ENCODE measurements at regions not wholly inside any gene's neighbourhood (a gene's known extent, or its start where the extent isn't known, plus 50 kb on each side); places are given as distances from the start of the nearest gene placed in this dataset.

DNA sequence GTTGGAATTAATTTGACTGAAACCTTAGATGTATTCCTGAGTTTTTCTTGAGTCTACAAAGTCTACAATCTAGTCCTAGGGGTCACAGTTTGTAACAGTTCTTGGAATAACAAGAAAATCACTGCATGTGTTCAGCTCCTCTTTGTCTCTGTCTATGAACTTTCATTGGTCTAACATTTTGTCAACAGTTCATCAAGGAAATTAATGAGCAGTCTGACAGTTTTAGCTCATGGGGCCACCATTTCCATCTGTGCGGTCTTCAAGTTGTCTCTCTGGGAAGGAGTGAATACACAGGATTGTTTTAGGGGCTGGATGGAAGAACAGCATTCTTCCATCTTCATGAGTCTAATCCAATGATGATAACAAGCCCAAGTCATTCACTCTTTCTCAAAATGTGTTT lies 276.4 kb downstream of the TMEM167A start:
- no peak for DNase-seq

DNA sequence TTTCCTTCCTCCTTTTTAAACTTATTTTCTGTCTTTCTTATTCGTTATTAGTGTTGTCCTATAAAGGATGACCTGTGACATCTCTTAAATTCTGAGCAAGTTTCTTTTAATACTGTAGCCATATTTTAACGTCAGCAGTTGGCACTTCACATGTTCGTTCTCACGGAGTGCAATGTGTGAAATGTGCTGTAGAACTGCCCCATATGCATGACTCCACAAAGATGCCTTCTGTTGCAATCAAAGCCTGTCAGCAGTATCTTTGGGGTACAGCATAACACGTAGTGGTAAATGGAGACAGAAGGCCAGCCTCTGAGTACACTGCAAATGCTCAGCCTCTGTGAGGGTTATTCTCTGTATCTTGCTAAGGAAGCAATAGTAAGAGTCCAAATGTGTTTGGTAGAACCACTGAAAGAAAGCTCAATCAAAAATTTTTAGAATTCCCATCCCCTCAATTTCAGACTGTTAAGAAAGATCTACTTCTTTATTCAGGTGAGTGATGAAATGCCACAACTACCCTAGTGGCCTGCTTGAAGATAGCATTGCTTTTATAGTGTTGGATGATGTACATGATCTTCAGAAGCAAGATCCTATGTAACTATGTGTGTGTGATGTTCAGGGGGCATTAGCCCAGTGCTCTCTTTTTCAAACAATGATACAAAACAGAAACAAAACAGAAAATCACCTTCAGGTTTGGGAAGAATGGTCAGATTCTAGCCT lies 277.7 kb downstream of the TMEM167A start:
- no peak for DNase-seq

- DNase-seq = no peak
These were observed 278.5 kb downstream of the TMEM167A start for GRCh38 chr5:82798676-82799075.

DNA sequence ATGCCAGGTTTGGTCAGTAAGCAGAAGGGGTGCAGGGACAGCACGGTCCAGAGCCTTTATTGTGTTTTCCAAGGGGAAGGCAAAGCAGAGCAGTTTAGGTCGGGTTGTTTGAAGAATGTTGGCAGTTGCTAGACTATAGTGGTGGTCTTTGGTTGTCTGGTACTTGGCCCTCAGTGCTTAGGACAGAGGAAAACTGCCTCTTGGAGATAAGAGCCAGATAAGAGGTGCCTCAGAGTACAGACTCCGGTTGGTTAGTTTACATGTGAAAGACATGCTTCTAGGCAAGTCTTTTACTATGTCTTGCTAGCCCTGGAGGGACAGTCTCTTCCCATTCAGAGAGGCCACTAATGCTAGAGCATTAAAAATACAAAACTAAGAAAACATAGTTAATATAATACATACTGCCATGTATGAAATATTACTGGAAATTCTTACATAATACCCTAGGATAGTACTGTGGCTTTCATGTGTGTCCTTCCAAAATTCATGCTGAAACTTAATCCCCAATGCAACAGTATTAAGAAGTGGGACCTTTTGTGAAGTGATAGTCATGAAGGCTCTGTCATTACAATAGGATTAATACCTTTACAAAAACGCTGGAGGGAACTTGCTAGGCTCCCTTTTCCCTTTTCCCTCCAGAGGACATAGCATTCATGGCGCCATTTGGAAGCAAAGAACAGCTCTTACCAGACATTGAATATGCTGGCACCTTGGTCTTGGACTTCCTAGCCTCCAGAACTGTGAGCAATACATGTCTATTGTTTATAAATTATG lies 280.4 kb downstream of the TMEM167A start:
- DNase-seq = no peak

DNA sequence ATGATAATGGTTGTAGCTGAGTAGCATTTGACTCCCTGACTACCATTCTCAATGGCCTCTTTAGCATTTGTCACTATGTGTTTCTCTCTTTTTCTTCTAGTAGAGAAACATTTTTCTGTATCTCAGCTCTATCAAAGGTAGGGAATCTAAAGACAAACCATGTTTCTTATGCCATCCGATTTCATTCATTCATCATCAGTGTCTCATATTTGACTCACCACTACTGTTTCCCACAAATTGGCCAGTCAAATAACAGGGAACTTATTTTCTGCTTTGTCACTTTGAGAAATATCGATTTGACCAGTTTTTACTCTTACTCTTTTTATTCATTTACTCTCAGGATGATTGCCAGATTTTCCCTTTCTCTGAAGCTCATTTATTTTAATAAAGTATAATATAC lies 282.3 kb downstream of the TMEM167A start:
- DNase-seq = no peak

- no peak for DNase-seq
These were observed 283.3 kb downstream of the TMEM167A start for GRCh38 chr5:82793808-82794419.

GRCh38 chr5:82792096-82792495 lies 285.1 kb downstream of the TMEM167A start:
- no peak for DNase-seq

GRCh38 chr5:82789095-82789494 lies 288.1 kb downstream of the TMEM167A start:
- DNase-seq = no peak

GRCh38 chr5:82786748-82787147 lies 290.4 kb downstream of the TMEM167A start:
- DNase-seq = no peak

GRCh38 chr5:82785882-82786509 lies 291.2 kb downstream of the TMEM167A start:
- no peak for DNase-seq

DNA sequence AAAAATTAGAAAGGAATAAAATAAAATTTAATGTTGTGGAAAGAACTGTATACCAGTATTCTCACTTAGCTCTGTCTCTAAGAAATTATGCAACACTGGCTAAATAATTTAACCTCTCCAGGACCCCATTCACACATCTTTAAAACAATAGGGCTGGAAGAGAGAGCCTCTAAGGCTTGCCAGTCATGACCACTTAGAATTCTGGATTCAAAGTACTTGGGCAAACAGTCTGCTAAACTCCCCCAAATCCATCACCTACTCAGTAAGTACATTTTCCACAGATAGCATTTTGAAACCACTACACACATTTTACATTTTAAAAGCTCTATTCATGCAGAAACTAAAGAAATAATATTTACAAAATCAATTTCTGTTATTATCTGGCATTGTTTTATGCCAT lies 291.7 kb downstream of the TMEM167A start:
- DNase-seq = no peak

- DNase-seq = no peak
These were observed 292.7 kb downstream of the TMEM167A start for GRCh38 chr5:82784521-82784920.

DNA sequence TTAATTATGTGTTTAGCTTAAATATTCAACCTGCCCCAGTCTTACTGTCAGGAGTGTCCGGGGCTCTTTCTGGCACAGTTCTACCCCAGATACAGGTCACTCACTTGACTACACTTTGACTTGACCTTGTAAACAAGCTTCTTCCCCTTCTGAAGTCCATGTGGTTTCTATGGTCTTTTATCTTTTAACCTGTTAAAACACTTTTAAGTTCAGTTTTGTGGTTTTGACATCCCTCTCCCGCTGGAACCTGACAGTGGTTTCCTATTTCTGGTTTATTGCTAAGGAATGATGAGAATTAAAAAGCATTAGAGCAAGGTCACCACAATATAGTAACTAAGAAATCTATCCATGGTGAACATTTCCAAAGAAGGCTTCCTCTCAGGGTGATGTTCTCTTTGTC lies 300.1 kb downstream of the TMEM167A start:
- no peak for DNase-seq

DNA sequence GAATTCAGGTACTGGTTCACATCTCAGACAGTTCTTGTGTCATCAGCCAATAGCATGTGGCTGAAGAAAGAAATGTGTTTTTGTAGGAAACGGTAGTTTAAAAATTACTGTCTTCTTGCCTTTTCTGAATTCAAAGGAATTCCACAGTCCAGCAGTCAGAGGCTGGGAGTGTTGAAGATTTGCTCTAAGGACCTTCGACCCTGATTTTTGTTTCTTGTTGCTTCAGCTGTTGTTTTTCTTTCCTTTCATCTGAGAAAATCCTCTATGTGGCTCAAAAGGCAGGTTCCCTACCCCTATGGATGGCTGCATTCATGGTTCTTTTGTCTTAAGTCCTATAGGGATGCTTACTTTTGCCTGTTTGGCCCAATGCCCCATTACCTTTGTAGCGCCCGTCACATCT lies 304.9 kb downstream of the TMEM167A start:
- DNase-seq = no peak

GRCh38 chr5:82766206-82766605 lies 311.0 kb downstream of the TMEM167A start:
- DNase-seq = no peak

DNA sequence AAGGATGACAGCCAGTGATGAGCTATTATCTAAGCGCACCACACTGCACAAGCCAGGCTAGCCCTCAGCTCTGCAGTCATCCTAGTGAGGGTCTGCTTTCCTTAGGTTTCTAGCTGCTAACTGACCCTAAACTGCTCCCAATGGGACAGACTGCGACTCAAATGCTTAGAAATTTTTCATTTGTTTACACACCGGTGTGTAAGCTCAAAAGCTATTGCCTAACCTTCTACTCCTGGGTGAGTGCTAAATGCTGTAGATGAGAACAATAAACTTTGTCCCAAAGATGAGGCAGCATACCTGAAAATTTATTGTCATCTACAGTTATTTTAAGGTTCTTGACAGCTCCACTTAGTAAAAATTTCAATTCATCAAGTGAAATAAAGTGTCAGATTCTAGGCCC lies 311.4 kb downstream of the TMEM167A start:
- DNase-seq = no peak

DNA sequence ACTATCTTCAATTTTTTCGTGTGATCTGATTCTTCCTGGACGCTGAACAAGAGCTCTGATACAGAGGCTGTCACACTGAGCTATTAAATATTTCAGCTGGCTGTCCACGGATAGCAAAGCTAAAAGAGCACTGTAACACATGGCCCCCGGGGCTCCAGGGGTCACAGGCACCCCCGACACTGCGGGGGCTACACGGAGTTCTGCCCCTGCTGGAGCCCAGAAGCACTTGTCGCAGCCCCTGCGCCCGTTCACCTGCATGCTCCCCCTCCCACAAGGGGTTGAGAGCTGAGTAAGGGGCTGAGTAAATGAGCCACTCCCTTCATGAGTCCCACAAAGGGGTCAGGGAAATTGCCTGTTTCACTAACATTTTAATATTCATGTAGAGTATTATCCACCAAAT lies 316.3 kb downstream of the TMEM167A start:
- no peak for DNase-seq

DNA sequence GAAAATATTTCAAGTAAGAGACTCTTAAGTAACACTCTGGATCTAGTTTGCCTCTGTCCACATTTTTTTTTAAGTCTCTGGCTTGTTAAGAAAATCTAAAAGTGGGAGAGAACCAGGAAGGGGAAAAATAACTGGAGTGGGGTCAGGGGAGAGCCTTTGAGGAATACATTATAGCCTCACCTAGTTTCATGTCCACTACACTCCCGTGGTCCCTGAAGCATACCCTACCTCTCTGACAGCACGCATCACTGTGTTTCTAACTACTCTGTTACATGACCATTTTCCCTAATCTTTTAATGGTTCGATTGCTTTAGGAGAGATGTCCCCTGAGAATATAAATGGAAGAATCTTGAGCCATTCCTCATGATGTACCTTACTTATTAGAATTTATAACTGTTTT lies 318.3 kb downstream of the TMEM167A start:
- DNase-seq = no peak

- no peak for DNase-seq
These were observed 322.4 kb downstream of the TMEM167A start for GRCh38 chr5:82754759-82755158.

- DNase-seq = no peak
These were observed 323.0 kb downstream of the TMEM167A start for GRCh38 chr5:82754036-82754746.

DNA sequence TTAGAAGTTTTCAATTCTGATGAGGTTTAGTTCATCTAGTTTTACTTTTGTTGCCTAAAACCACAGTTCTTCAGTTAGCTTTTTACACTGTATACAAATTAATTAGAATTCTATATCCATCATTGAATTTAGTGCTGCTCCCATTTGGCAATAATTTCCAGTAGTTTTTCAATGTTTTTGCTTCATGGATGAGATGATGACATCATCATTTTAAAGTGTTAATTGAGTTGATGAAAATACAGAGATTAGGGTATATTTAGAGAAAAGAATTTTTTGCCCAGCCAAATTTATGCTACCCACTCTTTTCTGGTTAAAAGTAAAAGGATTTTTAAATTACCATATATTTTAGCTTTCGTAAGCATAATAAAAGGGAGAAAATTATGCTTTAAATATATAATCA lies 323.8 kb downstream of the TMEM167A start:
- DNase-seq = no peak

- DNase-seq = peak; percentile 49
These were observed 327.8 kb downstream of the TMEM167A start for GRCh38 chr5:82749461-82749820.

Measured in left hindlimb (tissue), 1 donor.